SU-DHL-6 (cell line): ENCODE measurements at regions not wholly inside any gene's neighbourhood (a gene's known extent, or its start where the extent isn't known, plus 50 kb on each side); places are given as distances from the start of the nearest gene placed in this dataset.

Source experiments
- H2AFZ ChIP-seq: fragments of 200-600 bp; sonication (generic); 2 replicates; pipeline ENCODE4 v1.6.1; 2014; ENCODE audit warnings: low read depth, mild to moderate bottlenecking, moderate library complexity, mixed read lengths, antibody characterized with exemption, low read length; ENCODE audit not compliant: severe bottlenecking
- H3F3A ChIP-seq: fragments of 200-600 bp; shearing (Covaris generic); 2 replicates; pipeline ENCODE4 v1.6.0; 2016; ENCODE audit warnings: antibody characterized with exemption, mild to moderate bottlenecking; ENCODE audit not compliant: insufficient read depth
- H3K27ac ChIP-seq: fragments of 200-600 bp; sonication (generic); 2 replicates; pipeline ENCODE4 v1.5.1; 2016; ENCODE audit warnings: low read depth, mild to moderate bottlenecking, low read length, moderate library complexity, mixed read lengths
- H3K27me3 ChIP-seq: fragments of 200-600 bp; sonication (generic), shearing (Covaris generic); 2 replicates; pipeline ENCODE4 v1.6.0; 2014; ENCODE audit warnings: mild to moderate bottlenecking, low read length
- H3K36me3 ChIP-seq: fragments of 200-600 bp; sonication (generic); 2 replicates; pipeline ENCODE4 v1.6.1; 2014; ENCODE audit warnings: mild to moderate bottlenecking, low read length, mixed read lengths
- H3K4me2 ChIP-seq: fragments of 300-600, 200-600 bp; shearing (Covaris generic), sonication (generic); 2 replicates; pipeline ENCODE4 v1.6.0; 2014; ENCODE audit warnings: low read length, low read depth, mild to moderate bottlenecking; ENCODE audit not compliant: poor library complexity, severe bottlenecking
- H3K4me3 ChIP-seq: fragments of 200-600 bp; sonication (generic); 2 replicates; pipeline ENCODE4 v1.5.1; 2014; ENCODE audit warnings: antibody characterized with exemption, low read length, mild to moderate bottlenecking, mixed read lengths; ENCODE audit not compliant: insufficient read depth, poor library complexity, severe bottlenecking
- H3K79me2 ChIP-seq: fragments of 200-600 bp; sonication (generic); 2 replicates; pipeline ENCODE4 v1.6.1; 2014; ENCODE audit warnings: mild to moderate bottlenecking, low read length, moderate library complexity; ENCODE audit not compliant: insufficient read depth
- H3K9ac ChIP-seq: fragments of 200-600 bp; sonication (generic); 2 replicates; pipeline ENCODE4 v1.7.0; 2014; ENCODE audit warnings: mild to moderate bottlenecking, low read length
- H3K9me2 ChIP-seq: fragments of 200-600 bp; sonication (generic); replicated peaks from 2 replicates; pipeline ENCODE4 v1.6.1; 2014; ENCODE audit warnings: low read length; ENCODE audit not compliant: insufficient read depth
- H3K9me3 ChIP-seq: fragments of 200-600 bp; sonication (generic); 2 replicates; pipeline ENCODE4 v1.6.1; 2014; ENCODE audit warnings: low read length, mixed read lengths; ENCODE audit not compliant: insufficient read depth
- H4K20me1 ChIP-seq: fragments of 200-600 bp; sonication (generic); 2 replicates; pipeline ENCODE4 v1.6.1; 2014; ENCODE audit warnings: low read depth, mild to moderate bottlenecking, antibody characterized with exemption, low read length, moderate library complexity, mixed read lengths
- EZH2phosphoT487 ChIP-seq: fragments of 200-600 bp; sonication (generic), shearing (Covaris generic); conservative IDR thresholded peaks from 2 replicates; pipeline ENCODE4 v1.6.1; 2018; ENCODE audit warnings: mild to moderate bottlenecking, antibody characterized with exemption, low read length, moderate library complexity, mixed read lengths
- TF ChIP-seq, protein P1 (sequence below): fragments of 200-600 bp; sonication (generic); IDR thresholded peaks from one replicate; pipeline ENCODE4 v1.5.1; 2017; ENCODE audit warnings: antibody characterized with exemption, mild to moderate bottlenecking, low read length, moderate library complexity; ENCODE audit not compliant: insufficient read depth, poor library complexity, severe bottlenecking

DNA sequence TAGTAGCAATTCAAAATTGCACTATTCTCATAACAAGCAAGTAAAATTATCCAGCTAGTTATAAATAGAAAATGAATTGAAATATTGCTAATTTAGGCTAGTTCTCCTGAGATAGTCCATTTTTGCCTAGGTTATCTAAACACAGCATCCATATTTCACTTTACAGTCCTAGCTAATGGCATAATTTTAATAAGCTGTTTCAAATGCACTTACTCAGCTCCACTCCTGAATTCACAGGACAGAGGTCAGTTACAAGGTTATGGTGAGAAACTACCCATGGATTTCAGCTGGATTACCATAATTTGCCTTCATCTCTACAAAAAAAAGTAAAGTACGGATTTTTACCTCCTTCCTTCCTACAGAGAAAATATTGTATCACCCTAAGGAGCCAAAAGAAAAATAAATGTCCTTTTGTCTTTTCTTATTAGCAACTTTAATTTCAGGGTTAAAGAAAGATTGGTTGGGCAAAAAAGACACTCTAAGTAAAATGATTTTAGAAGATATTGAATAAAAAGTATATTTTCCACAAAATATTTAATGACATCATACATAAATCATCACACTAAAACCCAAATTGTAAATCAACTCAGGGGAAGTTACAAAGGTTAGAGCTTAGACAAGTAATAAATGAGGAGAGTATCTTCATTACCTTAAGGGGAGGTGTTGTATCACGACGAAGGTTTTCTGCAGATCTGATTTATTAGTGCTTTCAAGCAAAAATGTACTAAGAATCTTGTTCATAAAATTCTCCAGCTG, 377.4 kb downstream of the C12orf50 start:
- TF ChIP-seq, protein P1, sequence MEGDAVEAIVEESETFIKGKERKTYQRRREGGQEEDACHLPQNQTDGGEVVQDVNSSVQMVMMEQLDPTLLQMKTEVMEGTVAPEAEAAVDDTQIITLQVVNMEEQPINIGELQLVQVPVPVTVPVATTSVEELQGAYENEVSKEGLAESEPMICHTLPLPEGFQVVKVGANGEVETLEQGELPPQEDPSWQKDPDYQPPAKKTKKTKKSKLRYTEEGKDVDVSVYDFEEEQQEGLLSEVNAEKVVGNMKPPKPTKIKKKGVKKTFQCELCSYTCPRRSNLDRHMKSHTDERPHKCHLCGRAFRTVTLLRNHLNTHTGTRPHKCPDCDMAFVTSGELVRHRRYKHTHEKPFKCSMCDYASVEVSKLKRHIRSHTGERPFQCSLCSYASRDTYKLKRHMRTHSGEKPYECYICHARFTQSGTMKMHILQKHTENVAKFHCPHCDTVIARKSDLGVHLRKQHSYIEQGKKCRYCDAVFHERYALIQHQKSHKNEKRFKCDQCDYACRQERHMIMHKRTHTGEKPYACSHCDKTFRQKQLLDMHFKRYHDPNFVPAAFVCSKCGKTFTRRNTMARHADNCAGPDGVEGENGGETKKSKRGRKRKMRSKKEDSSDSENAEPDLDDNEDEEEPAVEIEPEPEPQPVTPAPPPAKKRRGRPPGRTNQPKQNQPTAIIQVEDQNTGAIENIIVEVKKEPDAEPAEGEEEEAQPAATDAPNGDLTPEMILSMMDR = no peak
- no peak for TF ChIP-seq EZH2phosphoT487
- Histone ChIP-seq H3K4me2 (no peak overlapping the region), H4K20me1 (no peaks in the 10 kb centered on the region), H3F3A (no peaks in the 10 kb centered on the region), H2AFZ (no peak overlapping the region), H3K79me2 (no peaks in the 10 kb centered on the region), H3K27me3 (no peaks in the 10 kb centered on the region), H3K27ac (no peak overlapping the region), H3K36me3 (no peaks in the 10 kb centered on the region), H3K9me3 (no peaks in the 10 kb centered on the region), H3K9me2 (no peaks in the 10 kb centered on the region), H3K9ac (no peak overlapping the region), H3K4me3 (no peak overlapping the region)

DNA sequence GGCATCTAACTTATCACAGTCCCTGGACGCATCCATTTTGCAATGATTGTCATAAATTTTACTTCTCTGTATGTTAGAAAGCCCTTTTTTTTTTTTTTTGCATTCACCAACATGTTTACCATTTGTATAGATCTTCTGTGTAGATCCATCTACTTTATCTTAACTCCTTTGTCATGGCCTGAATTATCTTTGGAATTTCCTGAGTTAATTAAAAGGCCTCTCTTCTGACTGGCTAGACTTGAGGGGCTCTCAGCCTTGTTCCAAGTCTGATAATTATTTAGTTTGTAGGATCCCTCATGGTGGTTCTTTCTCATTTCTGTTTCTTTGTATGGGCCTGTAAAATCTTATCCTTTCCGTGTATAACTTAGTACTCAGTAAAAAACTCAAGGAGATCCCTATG, 387.0 kb downstream of the C12orf50 start:
- Histone ChIP-seq H3K79me2 (no peaks in the 10 kb centered on the region), H3K27me3 (no peaks in the 10 kb centered on the region), H3K4me2 (no peak overlapping the region), H3K36me3 (no peaks in the 10 kb centered on the region), H2AFZ (no peak overlapping the region), H3K9me3 (no peaks in the 10 kb centered on the region), H3F3A (no peaks in the 10 kb centered on the region), H4K20me1 (no peaks in the 10 kb centered on the region), H3K4me3 (no peak overlapping the region), H3K9me2 (no peaks in the 10 kb centered on the region), H3K9ac (no peak overlapping the region), H3K27ac (no peak overlapping the region)
- no peak for TF ChIP-seq EZH2phosphoT487
- TF ChIP-seq, protein P1 = no peak

DNA sequence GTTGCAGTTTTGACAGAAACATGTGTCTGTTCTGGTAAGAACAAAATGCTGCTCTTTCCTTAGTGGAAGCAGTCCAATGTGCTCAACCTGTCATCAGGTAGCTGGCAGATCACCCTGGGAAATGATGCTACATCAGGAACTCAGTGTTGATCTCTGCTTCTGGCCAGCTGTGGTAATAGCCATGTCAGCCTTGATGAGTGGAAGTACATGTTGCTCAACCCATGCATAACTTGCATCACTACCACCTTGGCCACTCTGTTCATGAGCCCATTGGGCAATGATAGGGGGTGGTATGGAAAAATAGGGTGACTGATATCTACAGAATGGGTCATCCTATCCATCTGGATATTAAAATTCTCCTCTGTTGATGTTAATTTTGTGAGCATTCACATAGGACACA, 411.0 kb downstream of the C12orf50 start:
- Histone ChIP-seq H3K27me3 (no peaks in the 10 kb centered on the region), H3K36me3 (no peaks in the 10 kb centered on the region)
- TF ChIP-seq, protein P1 = no peak
- TF ChIP-seq EZH2phosphoT487 = no peak

More for the DNA sequence above, 411.0 kb downstream of the C12orf50 start:
- Histone ChIP-seq H3K9ac (no peak overlapping the region), H3K79me2 (no peaks in the 10 kb centered on the region), H3K9me3 (no peaks in the 10 kb centered on the region), H3K27ac (no peak overlapping the region), H3F3A (no peaks in the 10 kb centered on the region), H3K9me2 (no peaks in the 10 kb centered on the region; the same call in 1 of the 2 replicates), H3K4me3 (no peak overlapping the region), H2AFZ (no peak overlapping the region), H4K20me1 (no peaks in the 10 kb centered on the region), H3K4me2 (no peak overlapping the region)
